ENCODE measurements at regions not wholly inside any gene's neighbourhood (a gene's known extent, or its start where the extent isn't known, plus 50 kb on each side); places are given as distances from the start of the nearest gene placed in this dataset.

- DNase-seq: no peak
Observed at GRCh38 chr16:7089751-7090150, 242.9 kb upstream of the RBFOX1 start.

- no peak for DNase-seq
Observed at GRCh38 chr16:7088711-7089110, 243.9 kb upstream of the RBFOX1 start.

GRCh38 chr16:7086822-7087616, 245.6 kb upstream of the RBFOX1 start:
- no peak for DNase-seq

GRCh38 chr16:7085776-7086175, 246.9 kb upstream of the RBFOX1 start:
- no peak for DNase-seq

GRCh38 chr16:7083096-7083495, 249.5 kb upstream of the RBFOX1 start:
- DNase-seq: no peak

GRCh38 chr16:7077636-7078035, 255.0 kb upstream of the RBFOX1 start:
- DNase-seq: no peak

- DNase-seq: no peak
Observed at GRCh38 chr16:7074715-7075114, 257.9 kb upstream of the RBFOX1 start.

GRCh38 chr16:7057458-7057857, 275.2 kb upstream of the RBFOX1 start:
- no peak for DNase-seq

- DNase-seq: no peak
Observed at GRCh38 chr16:7055443-7055842, 277.2 kb upstream of the RBFOX1 start.

- no peak for DNase-seq
Observed at GRCh38 chr16:7051591-7052349, 280.9 kb upstream of the RBFOX1 start.

GRCh38 chr16:7044331-7044730, 288.3 kb upstream of the RBFOX1 start:
- DNase-seq: no peak

GRCh38 chr16:7038475-7038874, 294.2 kb upstream of the RBFOX1 start:
- no peak for DNase-seq

- no peak for DNase-seq
Observed at GRCh38 chr16:7037495-7037894, 295.1 kb upstream of the RBFOX1 start.

GRCh38 chr16:7031031-7031430, 301.6 kb upstream of the RBFOX1 start:
- no peak for DNase-seq

- no peak for DNase-seq
Observed at GRCh38 chr16:7027401-7027800, 305.2 kb upstream of the RBFOX1 start.

- DNase-seq: no peak
Observed at GRCh38 chr16:7026639-7027038, 306.0 kb upstream of the RBFOX1 start.

GRCh38 chr16:7025616-7026190, 306.9 kb upstream of the RBFOX1 start:
- no peak for DNase-seq

GRCh38 chr16:7021653-7022275, 310.9 kb upstream of the RBFOX1 start:
- no peak for DNase-seq

GRCh38 chr16:7017006-7017662, 315.5 kb upstream of the RBFOX1 start:
- no peak for DNase-seq

- no peak for DNase-seq
Observed at GRCh38 chr16:7014756-7015155, 317.9 kb upstream of the RBFOX1 start.

- no peak for DNase-seq
Observed at GRCh38 chr16:7013990-7014389, 318.7 kb upstream of the RBFOX1 start.

- no peak for DNase-seq
Observed at GRCh38 chr16:7004266-7004665, 328.4 kb upstream of the RBFOX1 start.

GRCh38 chr16:6993544-6993943, 339.1 kb upstream of the RBFOX1 start:
- no peak for DNase-seq

Measured in effector CD4-positive, alpha-beta T cell (primary cell).